Common myeloid progenitor, CD34-positive (primary cell): ENCODE measurements at regions not wholly inside any gene's neighbourhood (a gene's known extent, or its start where the extent isn't known, plus 50 kb on each side); places are given as distances from the start of the nearest gene placed in this dataset.

Source experiments
- CTCF ChIA-PET: fragments of 350-600 bp; sonication (Branson Sonifier 250); formaldehyde crosslinking; loops from one replicate; lab custom pipeline; 2021; ENCODE audit warnings: antibody characterized with exemption; lab: Charles Lee
- POLR2A ChIA-PET: fragments of 350-600 bp; sonication (Branson Sonifier 250); formaldehyde crosslinking; loops from one replicate; lab custom pipeline; 2021; ENCODE audit warnings: antibody characterized with exemption; lab: Charles Lee
- DNase-seq, 3 donors: peaks; one replicate each; pipeline versions ENCODE4 v3.0.0 to v3.0.0-alpha.2; 2013
- H3K27ac ChIP-seq, 2 experiments: 1 replicate in 1 of 2; 2 replicates in 1 of 2; pipeline ENCODE4 v1.7.0; 2013; ENCODE audit warnings: inconsistent platforms in 2 of 2, low read length in 2 of 2, mild to moderate bottlenecking in 2 of 2, low read depth in 1 of 2, moderate library complexity in 1 of 2; ENCODE audit not compliant: severe bottlenecking in 2 of 2, insufficient read depth in 1 of 2, poor library complexity in 1 of 2
- H3K27me3 ChIP-seq, 5 experiments: replicated peaks in 2 of 5; 1 replicate in 3 of 5; 2 replicates in 2 of 5; pipeline versions ENCODE4 v1.6.1 to v1.7.0; 2013; ENCODE audit warnings: low read length in 4 of 5, mild to moderate bottlenecking in 2 of 5, moderate library complexity in 2 of 5, inconsistent platforms in 1 of 5; ENCODE audit not compliant: insufficient read depth in 5 of 5, control insufficient read depth in 4 of 5
- H3K36me3 ChIP-seq, 4 experiments: 1 replicate in 2 of 4; 2 replicates in 2 of 4; pipeline versions ENCODE4 v1.6.1 to v1.7.0; 2013; ENCODE audit warnings: low read length in 3 of 4, control low read depth in 1 of 4, mild to moderate bottlenecking in 1 of 4; ENCODE audit not compliant: control insufficient read depth in 4 of 4, insufficient read depth in 4 of 4
- H3K4me1 ChIP-seq, 4 experiments: 1 replicate in 3 of 4; 2 replicates in 1 of 4; pipeline versions ENCODE4 v1.6.1 to v1.7.1; 2013; ENCODE audit warnings: low read length in 3 of 4, mild to moderate bottlenecking in 3 of 4, control low read depth in 1 of 4, inconsistent platforms in 1 of 4, moderate library complexity in 1 of 4; ENCODE audit not compliant: control insufficient read depth in 4 of 4, insufficient read depth in 4 of 4; ENCODE audit errors: control extremely low read depth in 1 of 4
- H3K4me3 ChIP-seq, 7 experiments: 1 replicate in 4 of 7; 2 replicates in 3 of 7; pipeline versions ENCODE4 v1.5.1 to v1.7.0; 2013; ENCODE audit warnings: mild to moderate bottlenecking in 7 of 7, low read length in 6 of 7, moderate library complexity in 6 of 7, inconsistent platforms in 2 of 7, low read depth in 2 of 7, control low read depth in 1 of 7; ENCODE audit not compliant: insufficient read depth in 4 of 7, control insufficient read depth in 1 of 7; ENCODE audit errors: extremely low read depth in 1 of 7
- H3K9me3 ChIP-seq, 5 experiments: 1 replicate in 4 of 5; 2 replicates in 1 of 5; pipeline versions ENCODE4 v1.6.1 to v1.7.1; 2013; ENCODE audit warnings: low read length in 4 of 5, mild to moderate bottlenecking in 2 of 5, inconsistent platforms in 1 of 5, low read depth in 1 of 5, moderate library complexity in 1 of 5; ENCODE audit not compliant: control insufficient read depth in 4 of 5, insufficient read depth in 2 of 5; ENCODE audit errors: control extremely low read depth in 1 of 5
- WGBS: methylation state at CpG from one replicate; pipeline ENCODE4 v1.1.5; 2013; ENCODE audit not compliant: insufficient coverage; 5-methylcytosine and 5-hydroxymethylcytosine counted together

DNA sequence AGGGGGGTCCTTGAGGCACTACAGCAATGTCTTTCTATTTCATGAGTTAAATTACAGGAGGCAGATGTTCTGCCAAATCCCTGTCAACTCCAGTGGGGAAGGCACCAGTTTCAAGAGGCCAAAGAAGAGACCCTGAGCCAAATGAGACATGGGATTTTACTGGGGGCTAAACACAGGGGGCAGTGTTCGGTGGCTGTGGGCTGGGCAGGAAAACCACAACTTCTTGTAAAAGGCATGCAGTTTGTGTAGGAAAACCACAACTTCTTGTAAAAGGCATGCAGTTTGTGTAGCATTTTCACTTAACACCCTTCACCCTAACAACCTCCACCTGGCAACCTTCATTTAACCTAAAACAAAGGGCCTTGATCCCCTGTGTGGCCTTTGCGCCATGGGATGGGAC lies 61.0 kb downstream of the POLR2M start:
- Histone ChIP-seq H3K4me1 (peaks cover 0 to 20% (median 8%) of the 10 kb centered on the region in 4 experiments), H3K9me3 (peaks cover 0 to 7% (median 0%) of the 10 kb centered on the region in 5 experiments), H3K36me3 (no peaks in the 10 kb centered on the region), H3K27me3 (peaks cover 0 to 11% (median 4%) of the 10 kb centered on the region in 5 experiments), H3K27ac (no peak overlapping the region), H3K4me3 (no peak overlapping the region)
- 100% methylated on average over 1 of the region's 2 CpGs for WGBS
- DNase-seq = peak in 2 of 3 donors; percentile 58 to 59
- ChIA-PET POLR2A (no interaction called here), CTCF (no interaction called here)

DNA sequence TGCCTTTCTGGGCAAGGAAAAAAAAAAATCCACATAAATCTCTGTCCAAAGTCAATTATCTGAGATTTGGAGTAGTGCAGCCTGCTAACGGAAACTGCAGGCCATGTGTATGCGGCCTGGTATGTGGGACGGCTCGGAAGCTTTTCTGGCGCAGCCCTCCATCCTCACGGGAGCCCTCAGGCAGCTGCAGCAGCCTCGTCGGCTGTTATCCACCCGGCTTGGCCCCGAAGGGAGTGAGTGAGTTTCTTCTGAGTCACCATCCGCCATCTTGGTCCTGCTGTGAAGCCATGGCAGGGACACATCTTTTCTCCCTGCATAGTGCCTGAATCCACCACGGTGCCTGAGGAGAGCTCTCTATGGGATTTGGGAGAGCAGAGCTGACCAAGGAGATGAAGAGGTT lies 62.8 kb downstream of the POLR2M start:
- WGBS = 97% methylated on average over 11 of the region's 12 CpGs
- Histone ChIP-seq H3K4me3 (no peak overlapping the region), H3K9me3 (peaks cover 0 to 7% (median 0%) of the 10 kb centered on the region in 5 experiments), H3K36me3 (no peaks in the 10 kb centered on the region), H3K27ac (no peak overlapping the region), H3K27me3 (peaks cover 0 to 10% (median 0%) of the 10 kb centered on the region in 5 experiments), H3K4me1 (peaks cover 0 to 20% (median 8%) of the 10 kb centered on the region in 4 experiments)
- POLR2A ChIA-PET = no interaction called here
- CTCF ChIA-PET = no interaction called here
- DNase-seq = no peak

GRCh38 chr15:57770495-57770894 lies 64.0 kb downstream of the POLR2M start:
- H3K36me3 ChIP-seq = no peaks in the 10 kb centered on the region
- H3K27ac ChIP-seq = no peak overlapping the region
- H3K4me3 ChIP-seq = no peak overlapping the region
- ChIA-PET CTCF (interaction anchor here (1.1 kb wide), 1 partner anchor 12 kb away, joined by 3 read pairs; no protein-coding TSS in a partner anchor), POLR2A (interaction anchor here (0.7 kb wide), 1 partner anchor 11 kb away, joined by 3 read pairs; no protein-coding TSS in a partner anchor)
- H3K9me3 ChIP-seq = peaks cover 0 to 7% (median 0%) of the 10 kb centered on the region in 5 experiments
- no peak for DNase-seq
- 100% methylated on average over 1 of the region's 3 CpGs for WGBS
- peaks cover 0 to 20% (median 8%) of the 10 kb centered on the region in 4 experiments for H3K4me1 ChIP-seq
- H3K27me3 ChIP-seq = peaks cover 0 to 9% (median 0%) of the 10 kb centered on the region in 5 experiments

GRCh38 chr15:57772223-57772957 lies 65.9 kb downstream of the POLR2M start:
- Histone ChIP-seq H3K36me3 (no peaks in the 10 kb centered on the region), H3K9me3 (peaks cover 0 to 7% (median 0%) of the 10 kb centered on the region in 5 experiments), H3K27me3 (peaks cover 0 to 4% (median 0%) of the 10 kb centered on the region in 5 experiments), H3K27ac (no peak overlapping the region), H3K4me3 (no peak overlapping the region), H3K4me1 (peaks cover 0 to 11% (median 5%) of the 10 kb centered on the region in 4 experiments)
- POLR2A ChIA-PET = no interaction called here
- WGBS = 98% methylated on average over 5 of the region's 7 CpGs
- DNase-seq = peak in 1 of 3 donors; percentile 9
- CTCF ChIA-PET = no interaction called here

DNA sequence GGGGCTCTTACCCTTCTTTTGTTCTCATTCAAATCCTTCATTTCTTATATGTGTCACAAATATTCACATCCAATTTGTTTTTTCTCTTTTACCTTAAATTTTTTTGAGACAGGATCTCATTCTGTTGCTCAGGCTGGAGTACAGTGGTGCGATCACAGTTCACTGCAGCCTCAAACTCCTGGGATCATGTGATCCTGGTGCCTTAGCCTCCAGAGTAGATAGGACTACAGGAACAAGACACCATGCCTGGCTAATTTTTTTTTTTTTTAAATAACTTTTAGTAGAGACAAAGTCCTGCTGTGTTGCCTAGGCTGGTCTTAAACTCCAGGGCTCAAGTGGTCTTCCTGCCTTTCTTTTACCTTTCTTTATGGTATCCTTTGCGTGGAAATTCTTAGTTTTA lies 66.5 kb downstream of the POLR2M start:
- ChIA-PET CTCF (no interaction called here), POLR2A (no interaction called here)
- no peak for DNase-seq

DNA sequence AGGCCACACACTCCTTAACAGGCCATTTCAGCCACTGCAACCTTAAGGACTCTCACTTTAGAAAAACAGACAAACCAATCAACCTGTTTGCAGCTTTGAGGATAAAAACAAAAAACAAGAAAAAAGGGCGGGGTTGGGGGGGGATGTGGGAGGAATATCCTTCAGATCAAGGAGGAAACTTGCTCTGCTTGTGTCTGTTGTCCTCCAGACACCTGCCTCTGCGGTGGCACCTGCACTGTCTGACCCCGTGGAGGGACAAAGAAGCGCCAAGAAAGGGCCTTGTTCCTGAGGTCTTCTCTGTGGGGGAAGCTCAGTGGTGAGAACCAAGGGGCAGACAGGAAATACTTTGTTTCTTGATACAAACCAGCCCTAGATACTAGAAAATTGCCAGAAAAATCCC lies 70.5 kb downstream of the POLR2M start:
- ChIA-PET POLR2A (no interaction called here), CTCF (no interaction called here)
- no peak for DNase-seq
- 80% methylated on average over 3 of the region's 4 CpGs for WGBS
- Histone ChIP-seq H3K27me3 (peaks cover 0 to 4% (median 0%) of the 10 kb centered on the region in 5 experiments), H3K36me3 (no peaks in the 10 kb centered on the region), H3K4me3 (no peak overlapping the region), H3K9me3 (peaks cover 0 to 2% (median 0%) of the 10 kb centered on the region in 5 experiments), H3K4me1 (no peaks in the 10 kb centered on the region), H3K27ac (no peak overlapping the region)

More for the DNA sequence above, 66.5 kb downstream of the POLR2M start:
- no peak overlapping the region for H3K27ac ChIP-seq
- WGBS = 90% methylated on average over 1 of the region's 2 CpGs
- peaks cover 0 to under 1% (median 0%) of the 10 kb centered on the region in 5 experiments for H3K9me3 ChIP-seq
- peaks cover 0 to 4% (median 0%) of the 10 kb centered on the region in 5 experiments for H3K27me3 ChIP-seq
- H3K36me3 ChIP-seq = no peaks in the 10 kb centered on the region
- H3K4me3 ChIP-seq = no peak overlapping the region
- peaks cover 0 to 4% (median 0%) of the 10 kb centered on the region in 4 experiments for H3K4me1 ChIP-seq

DNA sequence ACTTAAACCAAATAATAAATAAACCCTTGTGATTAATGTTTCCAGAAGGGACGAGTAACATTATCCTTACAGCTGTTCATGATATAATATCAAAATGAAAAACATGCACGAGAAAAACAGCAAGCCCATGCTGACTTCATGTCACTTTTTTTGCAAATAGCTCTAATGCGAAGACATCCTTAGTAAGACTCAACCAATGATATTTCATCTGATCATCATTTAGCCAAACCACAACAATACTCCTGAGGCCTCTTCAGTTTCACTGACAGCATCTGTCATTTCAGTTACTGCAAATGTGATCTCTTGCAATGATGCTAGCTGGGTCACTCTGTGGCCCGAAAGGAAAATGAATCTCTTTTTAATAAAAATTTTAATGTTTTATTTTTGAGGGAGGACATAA lies 74.0 kb downstream of the POLR2M start:
- no peak for DNase-seq
- WGBS = 100% methylated on average over 2 of the region's 4 CpGs
- Histone ChIP-seq H3K27ac (no peak overlapping the region), H3K4me1 (peaks cover 0 to 5% (median 5%) of the 10 kb centered on the region in 4 experiments), H3K36me3 (no peaks in the 10 kb centered on the region), H3K9me3 (peaks cover 0 to 2% (median 0%) of the 10 kb centered on the region in 5 experiments), H3K4me3 (no peak overlapping the region), H3K27me3 (peaks cover 0 to 5% (median 0%) of the 10 kb centered on the region in 5 experiments)
- ChIA-PET POLR2A (no interaction called here), CTCF (no interaction called here)
